Effector CD4-positive, alpha-beta T cell (primary cell): ENCODE measurements at regions not wholly inside any gene's neighbourhood (a gene's known extent, or its start where the extent isn't known, plus 50 kb on each side); places are given as distances from the start of the nearest gene placed in this dataset.

Experiments used
- DNase-seq: peaks from one replicate; pipeline ENCODE4 v3.0.0-alpha.2; 2020

DNA sequence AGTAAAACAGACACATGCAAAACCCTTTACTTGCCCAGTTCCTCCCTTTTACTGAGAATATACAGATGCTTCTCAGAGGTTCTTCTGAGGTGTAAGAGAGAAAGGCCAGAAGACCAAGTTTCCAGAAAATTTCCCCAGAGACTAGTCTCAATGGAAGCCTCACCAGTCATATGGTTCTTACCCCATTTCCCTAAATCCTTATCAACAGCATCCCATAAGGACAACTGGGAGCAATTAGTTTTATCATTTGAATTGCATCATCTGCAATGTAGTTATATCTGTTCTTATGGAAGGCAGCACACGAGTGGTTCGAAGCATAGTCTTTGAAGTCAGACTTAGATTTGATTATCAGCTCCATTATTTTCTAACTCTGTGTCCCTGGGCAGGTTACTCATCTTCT lies 203.6 kb upstream of the PPARGC1A start:
- DNase-seq: no peak

- DNase-seq: no peak
These were observed 201.9 kb upstream of the PPARGC1A start for GRCh38 chr4:24091639-24092233.

DNA sequence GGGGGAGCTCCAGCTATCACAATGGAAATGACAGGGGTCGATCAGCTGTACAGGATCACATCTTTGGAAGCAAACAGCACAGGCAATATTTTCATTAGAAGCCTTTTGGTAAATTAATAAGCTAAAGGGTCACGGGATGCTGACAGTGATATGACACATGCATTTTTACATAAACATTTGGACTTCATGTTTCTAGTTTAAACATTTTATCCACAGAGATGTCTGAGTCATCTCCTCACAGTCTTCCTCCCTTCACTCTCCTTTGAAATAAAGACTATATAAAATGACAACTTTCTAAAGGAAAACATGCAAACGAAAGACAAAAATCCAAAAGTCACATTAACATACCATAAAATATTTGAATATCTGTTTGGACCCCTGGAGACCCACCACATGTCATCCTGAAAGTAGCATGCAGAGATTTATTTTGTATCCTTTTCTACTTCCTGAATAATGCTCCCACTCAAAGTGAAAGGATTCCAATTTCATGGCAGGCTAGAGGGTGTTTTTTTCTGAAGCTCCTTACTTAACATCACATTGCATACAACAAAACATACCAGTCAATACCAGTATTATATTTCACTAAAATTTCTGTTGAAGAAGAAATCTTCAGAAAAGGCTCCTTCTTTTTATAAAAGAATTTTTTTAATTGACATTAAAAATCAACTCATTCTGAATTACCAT lies 200.1 kb upstream of the PPARGC1A start:
- no peak for DNase-seq

- DNase-seq: no peak
These were observed 191.0 kb upstream of the PPARGC1A start for GRCh38 chr4:24080871-24081270.

- DNase-seq: no peak
These were observed 188.6 kb upstream of the PPARGC1A start for GRCh38 chr4:24078347-24078962.

- DNase-seq: no peak
These were observed 187.0 kb upstream of the PPARGC1A start for GRCh38 chr4:24076811-24077210.

DNA sequence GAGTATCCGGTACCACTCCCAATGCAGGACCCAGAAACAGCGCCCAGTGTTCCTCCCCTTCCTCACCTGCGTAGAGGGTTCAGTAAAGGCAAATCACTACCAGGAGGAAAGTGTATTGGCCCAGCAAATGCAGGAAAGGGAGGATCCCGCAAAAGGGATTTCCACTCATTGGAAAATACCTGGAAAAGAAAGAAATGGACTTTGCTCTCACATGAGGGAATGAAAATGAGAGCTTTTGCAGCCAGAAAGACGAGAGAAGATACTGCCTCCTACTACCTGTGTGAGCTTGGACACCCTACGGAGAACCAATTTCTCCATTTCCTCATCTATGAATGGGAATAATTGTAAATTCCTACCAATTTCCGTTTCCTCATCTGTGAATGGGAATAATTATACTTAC lies 184.1 kb upstream of the PPARGC1A start:
- no peak for DNase-seq

- no peak for DNase-seq
These were observed 181.9 kb upstream of the PPARGC1A start for GRCh38 chr4:24071612-24072372.

- DNase-seq: no peak
These were observed 180.3 kb upstream of the PPARGC1A start for GRCh38 chr4:24070117-24070516.

DNA sequence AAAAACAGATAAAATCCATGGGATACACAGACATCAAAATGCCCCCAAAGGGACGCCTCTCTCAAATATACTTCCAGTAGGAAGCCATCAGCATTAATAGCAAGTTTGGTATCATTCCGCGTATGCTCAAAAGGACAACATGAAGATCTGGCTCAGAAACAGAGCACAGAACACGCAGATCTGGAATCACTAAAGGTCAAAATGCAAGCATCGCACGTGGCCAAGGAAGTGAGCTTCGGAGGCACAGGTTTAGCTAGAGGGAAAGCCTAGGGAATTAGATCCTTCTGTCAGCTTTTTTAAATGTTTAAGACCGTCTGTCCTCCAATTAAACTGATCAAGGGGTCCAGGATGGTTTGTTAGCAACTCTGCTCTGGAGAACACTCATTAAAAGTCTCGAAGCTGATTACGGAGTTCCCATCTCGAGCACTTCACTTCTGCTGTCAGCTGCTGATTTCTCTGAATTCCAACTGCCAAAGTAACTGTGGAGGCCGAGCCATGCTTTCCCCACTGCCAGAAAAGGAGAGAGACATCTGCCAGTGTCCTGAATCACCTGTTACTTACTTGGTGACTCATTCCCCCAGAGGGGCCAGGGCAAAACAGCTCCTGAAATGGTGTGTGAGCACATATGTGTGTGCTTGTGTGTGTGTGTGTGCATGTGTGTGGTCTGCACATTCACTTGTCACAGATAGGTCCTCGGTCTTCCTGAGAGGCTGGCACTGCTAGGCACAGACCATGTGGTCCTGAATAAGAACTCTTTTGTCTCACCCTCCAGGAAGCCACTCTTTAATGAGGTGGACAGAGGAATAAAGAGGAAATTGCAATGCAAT lies 177.7 kb upstream of the PPARGC1A start:
- no peak for DNase-seq

- no peak for DNase-seq
These were observed 176.1 kb upstream of the PPARGC1A start for GRCh38 chr4:24065974-24066373.

- no peak for DNase-seq
These were observed 173.9 kb upstream of the PPARGC1A start for GRCh38 chr4:24063731-24064130.

- no peak for DNase-seq
These were observed 171.1 kb upstream of the PPARGC1A start for GRCh38 chr4:24060932-24061331.

- no peak for DNase-seq
These were observed 170.0 kb upstream of the PPARGC1A start for GRCh38 chr4:24059839-24060238.

DNA sequence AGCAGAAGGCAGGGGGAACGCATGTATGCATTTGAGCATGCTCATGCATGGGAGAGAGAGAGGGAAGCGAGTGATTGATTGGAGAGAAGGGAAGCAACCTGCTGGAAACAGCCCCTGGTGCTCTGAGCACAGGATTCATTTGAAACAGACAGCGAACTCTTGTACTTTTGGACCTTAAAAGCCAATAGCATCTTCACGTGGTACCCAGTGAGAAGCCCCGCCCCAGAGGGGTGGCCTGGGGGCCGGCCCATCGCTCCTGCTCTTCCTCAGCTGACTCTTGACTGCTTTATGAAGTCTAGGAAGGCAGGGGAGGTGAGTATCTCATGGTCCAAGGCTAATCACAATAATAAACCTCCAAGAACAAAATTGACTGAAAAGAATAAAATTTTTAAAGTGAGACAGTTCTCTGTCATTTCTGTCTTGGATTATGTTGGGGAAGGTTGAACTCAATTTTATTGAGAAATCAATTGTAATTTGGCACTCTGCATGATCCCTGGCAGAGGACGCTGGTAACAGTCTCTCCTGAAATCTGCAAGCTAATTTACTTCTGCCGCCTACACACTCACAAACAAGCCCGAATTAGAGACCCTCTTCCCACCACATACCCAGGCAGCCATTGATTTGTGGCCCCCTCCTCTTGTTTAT lies 168.2 kb upstream of the PPARGC1A start:
- no peak for DNase-seq

DNA sequence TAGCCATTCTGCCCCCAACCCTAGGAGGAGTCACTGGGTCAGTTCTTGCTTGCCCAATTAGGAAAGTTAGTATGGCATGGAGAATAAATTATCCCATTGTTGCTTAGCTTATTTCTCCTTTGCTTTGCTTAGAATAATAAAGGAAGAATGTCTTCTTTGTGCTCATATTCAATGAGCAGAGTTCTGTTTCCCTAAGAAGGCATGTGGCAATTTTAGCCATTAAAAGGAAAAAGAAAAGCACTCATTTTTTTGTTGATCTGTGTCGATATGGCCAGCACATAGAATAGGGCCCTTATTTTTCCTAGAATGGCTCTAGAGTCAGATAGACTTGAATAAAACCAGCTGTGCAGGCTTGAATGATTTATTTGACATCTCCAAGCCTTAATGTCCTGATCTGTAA lies 166.4 kb upstream of the PPARGC1A start:
- no peak for DNase-seq

DNA sequence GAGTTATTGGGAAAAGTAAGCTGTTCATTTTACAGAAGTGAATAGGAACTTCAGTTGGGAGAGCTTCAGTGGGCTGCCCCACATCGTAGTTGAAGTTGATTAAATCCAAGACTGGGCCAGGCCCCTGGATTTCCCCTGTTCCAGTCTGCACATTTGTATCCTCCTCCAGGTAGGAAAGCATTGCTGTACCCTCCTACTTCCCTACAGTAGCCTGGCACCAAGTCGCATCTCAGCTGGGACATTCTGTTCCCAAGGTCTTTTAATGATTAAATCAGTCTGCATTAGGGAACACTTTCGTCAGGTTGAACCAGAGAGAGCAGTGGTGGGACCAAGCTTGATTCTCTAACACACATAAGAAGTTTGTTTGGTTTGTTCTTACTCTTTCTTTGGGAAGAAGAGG lies 165.8 kb upstream of the PPARGC1A start:
- DNase-seq: no peak

DNA sequence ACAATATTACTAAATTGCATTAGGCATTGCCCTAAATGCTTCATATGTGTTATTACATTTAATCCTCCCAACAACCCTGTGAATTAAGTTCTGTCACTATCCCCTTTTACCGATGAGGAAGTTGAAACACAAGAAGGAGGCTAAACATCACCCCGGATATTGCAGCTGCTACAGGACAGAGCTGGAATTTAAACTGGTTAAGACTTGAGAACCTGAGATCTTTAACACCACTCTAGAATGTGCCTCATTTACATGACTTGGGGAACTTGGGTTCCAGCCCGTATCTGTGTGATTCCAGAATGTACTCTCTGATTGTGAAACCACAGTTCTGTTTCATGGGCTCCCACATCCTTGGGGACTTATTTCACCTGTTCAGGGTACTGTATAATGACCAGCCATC lies 165.1 kb upstream of the PPARGC1A start:
- DNase-seq: no peak

DNA sequence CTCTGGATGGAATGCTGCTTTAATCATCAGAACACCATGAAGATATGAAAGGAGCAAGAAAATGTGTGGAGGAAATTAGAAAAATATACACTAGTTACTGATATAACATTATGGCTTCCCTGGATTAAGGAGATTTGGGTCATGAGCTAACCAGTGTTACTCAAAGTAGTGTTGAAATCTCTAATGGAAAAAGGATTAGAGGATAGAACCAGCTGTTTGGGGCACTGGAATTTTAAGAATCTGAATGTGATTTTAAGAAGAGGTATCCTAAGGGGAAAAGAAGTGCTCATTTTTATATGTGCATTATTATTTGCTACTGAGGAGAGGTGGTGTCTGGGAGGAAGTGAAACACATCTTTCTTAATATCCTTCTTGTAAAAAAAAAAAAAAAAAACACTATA lies 164.1 kb upstream of the PPARGC1A start:
- DNase-seq: no peak

DNA sequence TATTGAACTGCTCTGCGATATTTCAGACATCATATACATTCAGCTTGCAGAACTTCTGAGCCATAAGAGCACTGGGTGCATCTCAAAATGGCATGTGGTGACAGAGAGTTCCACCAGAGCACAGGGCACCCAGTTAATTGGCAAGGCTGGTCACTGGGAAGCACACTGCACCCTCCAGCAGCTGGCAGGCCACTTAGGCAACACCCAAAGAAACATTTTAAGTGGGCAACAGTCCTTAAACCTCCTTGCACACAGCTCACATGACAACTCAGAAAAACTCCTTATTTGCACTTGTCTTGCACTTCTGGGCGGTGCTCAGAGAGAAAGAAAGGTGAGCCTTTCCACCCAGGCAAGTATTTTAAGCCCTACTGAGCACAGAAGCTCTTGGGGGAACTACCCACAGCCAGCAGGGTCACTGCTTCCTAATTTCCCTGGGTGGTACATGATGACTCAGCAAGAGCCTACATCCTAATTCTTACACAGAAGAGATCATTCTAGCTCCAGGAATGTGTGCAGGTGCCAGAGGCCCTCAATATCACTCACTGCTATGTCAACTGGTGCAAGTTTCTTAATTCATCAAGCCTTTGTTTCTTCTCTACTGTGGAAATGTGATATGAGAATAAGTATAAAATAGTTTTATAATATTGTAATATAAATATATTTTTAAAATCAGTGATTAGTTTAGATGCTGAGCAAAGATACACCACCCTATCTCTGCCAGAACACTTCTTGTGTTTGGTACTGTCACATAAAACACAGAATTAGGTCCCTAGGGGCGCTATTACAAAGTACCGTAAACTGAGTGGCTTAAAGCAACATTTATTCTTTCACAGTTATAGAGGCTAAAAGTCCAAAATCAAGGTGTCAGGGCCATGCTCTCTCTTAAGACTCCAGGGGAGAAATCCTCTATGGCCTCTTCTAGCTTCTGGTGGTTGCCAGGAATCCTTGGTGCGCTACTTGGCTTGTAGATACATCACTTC lies 155.1 kb upstream of the PPARGC1A start:
- DNase-seq: no peak

GRCh38 chr4:24042094-24042493 lies 152.2 kb upstream of the PPARGC1A start:
- no peak for DNase-seq
